A172 (cell line): ENCODE measurements at regions not wholly inside any gene's neighbourhood (a gene's known extent, or its start where the extent isn't known, plus 50 kb on each side); places are given as distances from the start of the nearest gene placed in this dataset.

Experiments used
- DNase-seq: peaks from one replicate; pipeline ENCODE4 v3.0.0-alpha.2; 2015; ENCODE audit warnings: low spot score

GRCh38 chr4:142961866-142962265, 115.8 kb upstream of the INPP4B start:
- no peak for DNase-seq

DNA sequence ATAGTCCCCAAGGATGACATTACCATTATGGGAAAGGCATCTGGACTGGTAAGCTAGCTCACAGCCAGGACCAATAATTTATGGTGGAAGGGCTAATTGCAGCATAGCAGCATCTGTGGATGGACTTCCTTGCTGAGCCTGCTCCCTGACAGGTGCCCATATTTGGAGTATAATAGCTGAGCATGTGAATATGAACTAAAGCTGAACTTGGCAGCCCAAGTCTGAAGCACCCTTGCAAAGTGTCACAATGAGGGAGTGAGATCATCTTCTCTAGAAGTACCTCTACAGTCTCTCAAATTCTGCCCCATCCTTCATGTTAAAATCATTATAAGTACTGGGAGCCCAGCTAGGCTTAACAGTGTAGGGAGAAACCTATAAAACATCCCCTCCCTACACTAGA, 128.2 kb upstream of the INPP4B start:
- DNase-seq, result no peak

- no peak for DNase-seq
Measured at GRCh38 chr4:142975618-142976017, 129.5 kb upstream of the INPP4B start.

- DNase-seq, result no peak
Measured at GRCh38 chr4:142976482-142976881, 130.4 kb upstream of the INPP4B start.

- no peak for DNase-seq
Measured at GRCh38 chr4:142977182-142977581, 131.1 kb upstream of the INPP4B start.

GRCh38 chr4:142983065-142983464, 137.0 kb upstream of the INPP4B start:
- no peak for DNase-seq

DNA sequence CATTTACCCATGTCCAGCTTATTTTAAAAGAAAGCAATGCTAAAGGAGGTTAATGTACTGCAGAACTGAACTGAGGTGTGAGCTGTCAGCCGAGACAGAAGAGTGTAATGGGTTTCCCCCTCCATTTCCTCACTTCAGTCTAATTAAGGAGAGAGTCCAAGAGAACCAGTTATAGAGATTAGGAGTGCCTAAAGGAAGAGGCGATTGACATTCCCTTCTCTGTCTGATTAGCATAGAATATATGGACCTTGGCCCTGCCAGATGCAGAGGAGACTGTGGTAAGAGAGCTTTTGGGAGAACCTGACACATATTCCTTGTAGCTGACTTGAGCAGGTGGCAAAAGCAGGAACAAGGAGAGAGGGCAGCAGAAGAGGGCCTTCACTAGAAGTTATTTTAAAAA, 137.5 kb upstream of the INPP4B start:
- no peak for DNase-seq

GRCh38 chr4:142984871-142985585, 138.9 kb upstream of the INPP4B start:
- peak; percentile 19 for DNase-seq

DNA sequence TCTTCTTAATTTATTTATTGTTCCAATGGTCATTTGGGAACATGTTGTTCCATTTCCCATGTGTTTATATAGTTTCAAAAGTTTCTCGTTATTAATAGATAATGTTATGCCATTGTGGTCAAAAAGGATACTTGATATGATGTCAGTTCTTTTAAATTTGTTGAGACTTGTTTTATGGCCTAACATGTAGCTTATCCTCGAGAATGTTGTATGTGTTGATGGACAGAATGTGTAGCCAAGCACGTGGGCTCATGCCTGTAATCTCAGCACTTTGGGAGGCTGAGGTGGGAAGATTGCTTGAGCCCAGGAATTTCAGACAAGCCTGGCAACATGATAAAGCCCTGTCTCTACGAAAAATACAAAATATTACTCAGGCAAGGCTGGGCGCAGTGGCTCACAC, 168.5 kb upstream of the USP38 start:
- no peak for DNase-seq

- DNase-seq, result no peak
Measured at GRCh38 chr4:143017210-143017609, 167.5 kb upstream of the USP38 start.

DNA sequence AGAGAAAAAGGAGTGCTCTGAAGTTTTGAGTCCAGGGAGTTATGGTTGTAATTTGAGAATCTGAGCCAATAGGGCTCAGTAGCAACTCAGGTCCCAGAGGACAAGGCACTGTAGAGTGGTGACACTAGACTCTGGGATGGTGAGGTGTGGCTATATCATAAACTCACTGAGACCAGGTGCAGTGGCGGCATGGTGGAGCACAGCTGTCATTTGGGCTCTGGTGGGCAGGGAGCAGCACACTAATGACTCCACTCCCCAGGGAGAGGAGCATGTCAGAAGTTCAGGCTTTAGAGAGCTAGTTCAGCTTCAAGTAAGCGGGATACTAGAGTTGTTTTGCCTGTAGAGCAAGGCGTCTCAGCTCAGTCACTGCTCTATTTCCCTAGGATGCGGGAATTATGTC, 165.4 kb upstream of the USP38 start:
- DNase-seq, result no peak

DNA sequence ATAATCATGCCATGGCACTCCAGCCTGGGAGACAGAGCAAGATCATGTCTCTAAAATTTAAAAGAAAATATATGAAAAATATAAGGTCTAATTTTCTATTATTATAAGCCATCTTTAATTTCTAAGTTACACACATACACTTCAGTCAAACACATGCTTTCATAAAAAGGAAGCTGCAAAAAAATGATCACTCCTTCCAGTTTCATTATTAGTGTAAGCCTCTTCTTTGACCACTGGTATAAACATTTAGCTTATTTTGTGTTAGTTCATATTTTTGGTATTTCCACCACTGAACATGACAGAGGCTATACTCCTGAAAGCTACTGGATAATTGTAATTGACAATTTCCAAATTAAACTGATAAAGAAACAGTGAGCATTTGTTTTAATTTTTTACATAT, 163.3 kb upstream of the USP38 start:
- no peak for DNase-seq

DNA sequence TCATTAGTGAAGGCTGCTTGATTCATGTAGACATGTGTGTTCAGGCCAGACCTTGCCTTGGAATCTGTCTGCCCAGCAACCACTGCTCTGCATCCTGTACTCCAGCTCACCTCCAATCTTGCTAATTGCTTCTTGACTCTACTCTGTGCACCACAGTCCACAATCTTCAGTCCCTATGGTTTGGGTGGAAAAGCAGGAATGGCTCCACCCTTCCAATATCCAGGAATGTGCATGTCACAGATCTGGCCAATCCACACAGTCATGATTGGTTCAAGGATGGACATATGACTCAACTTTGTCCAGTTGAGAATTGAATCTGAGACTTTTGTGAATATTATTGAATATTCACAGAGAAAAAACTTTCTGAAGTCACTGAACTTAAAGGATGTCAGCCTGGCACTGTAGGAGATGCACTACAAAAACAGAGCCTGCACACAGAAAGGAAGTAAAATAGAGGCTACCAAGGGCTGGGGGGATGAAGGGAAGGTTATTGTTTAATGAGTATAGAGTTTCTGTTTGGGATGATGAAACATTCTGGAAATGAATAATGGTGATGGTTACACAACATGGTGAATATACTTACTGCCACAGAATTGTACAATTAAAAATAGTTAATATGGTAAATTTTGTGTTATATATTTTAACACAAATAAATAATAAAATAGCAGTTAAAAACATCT, 161.3 kb upstream of the USP38 start:
- DNase-seq, result no peak

GRCh38 chr4:143025081-143025704, 159.5 kb upstream of the USP38 start:
- DNase-seq, result peak; percentile 35

DNA sequence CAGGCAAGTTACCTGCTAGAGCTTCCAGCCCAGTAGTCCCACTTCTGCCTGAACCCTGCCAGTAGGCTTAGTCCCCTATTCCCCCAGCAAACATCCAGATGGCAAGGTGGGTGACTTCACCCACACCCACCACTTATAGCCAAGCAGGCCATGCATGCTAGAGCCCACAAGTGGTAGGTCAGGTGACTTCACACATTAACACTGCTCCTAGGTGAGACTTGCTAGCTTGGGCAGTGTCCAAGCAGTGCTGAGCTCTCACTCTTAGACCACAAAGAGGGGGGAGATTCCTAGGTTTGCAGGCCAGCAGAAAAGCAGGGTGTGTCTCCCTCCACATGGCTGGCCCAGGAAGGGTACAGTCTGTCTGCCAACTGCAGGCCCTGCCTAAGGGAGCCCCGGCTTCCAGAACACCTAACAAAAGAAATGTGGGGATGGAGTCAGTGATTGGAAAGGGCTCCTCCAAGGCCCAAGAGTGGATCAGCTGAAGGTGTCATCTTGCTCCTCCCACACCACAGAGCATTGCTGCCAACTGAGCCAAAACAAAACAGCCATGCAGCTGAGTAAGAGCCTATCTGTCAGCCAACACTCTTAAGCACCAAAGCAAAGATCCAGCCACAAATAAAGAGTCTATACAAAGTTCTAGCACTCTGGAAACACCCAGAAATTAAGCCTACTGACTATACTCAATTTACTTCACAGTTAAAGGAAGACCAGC, 158.1 kb upstream of the USP38 start:
- no peak for DNase-seq

- no peak for DNase-seq
Measured at GRCh38 chr4:143035661-143036060, 149.1 kb upstream of the USP38 start.

- DNase-seq, result no peak
Measured at GRCh38 chr4:143036443-143036842, 148.3 kb upstream of the USP38 start.

DNA sequence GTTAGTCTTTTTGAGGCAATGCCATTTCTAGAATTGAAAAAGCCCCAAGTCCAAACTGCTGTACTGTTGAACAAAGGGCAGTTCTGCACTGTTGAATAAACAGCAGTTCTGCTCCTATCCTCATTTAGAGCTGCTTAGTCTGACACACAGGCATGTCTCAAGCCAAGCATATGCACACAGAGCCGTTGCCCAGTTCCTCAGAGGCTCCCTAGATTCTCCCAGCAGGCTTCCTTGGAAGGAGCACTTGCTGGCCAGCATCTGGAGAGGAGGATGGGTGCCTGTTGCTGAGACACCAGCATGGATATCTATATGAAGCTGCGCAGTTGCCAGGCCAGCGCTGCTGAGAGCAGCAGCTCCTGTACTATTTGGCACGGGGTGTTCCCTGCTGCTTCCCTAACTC, 138.3 kb upstream of the USP38 start:
- DNase-seq, result no peak

- DNase-seq, result no peak
Measured at GRCh38 chr4:143046906-143047305, 137.8 kb upstream of the USP38 start.

DNA sequence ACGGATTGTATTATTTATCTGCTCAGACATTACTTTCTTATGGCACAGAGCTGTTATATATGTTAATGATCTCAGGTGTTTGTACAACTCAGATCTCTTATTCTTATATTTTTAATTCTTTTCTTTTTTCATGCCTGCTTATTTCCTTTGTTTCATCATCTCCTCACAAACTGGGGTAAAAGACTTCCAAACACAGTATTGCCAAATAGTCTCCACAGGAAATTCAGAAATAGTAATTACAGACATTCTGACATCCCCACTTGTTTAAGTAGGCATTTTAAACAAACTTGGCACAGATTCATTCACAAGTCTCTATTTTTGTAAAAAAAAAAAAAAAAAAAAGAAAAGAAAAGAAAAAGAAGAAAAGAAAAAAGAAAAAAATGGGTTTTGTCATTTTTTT, 129.7 kb upstream of the USP38 start:
- DNase-seq, result no peak

- no peak for DNase-seq
Measured at GRCh38 chr4:143055997-143056396, 128.7 kb upstream of the USP38 start.

DNA sequence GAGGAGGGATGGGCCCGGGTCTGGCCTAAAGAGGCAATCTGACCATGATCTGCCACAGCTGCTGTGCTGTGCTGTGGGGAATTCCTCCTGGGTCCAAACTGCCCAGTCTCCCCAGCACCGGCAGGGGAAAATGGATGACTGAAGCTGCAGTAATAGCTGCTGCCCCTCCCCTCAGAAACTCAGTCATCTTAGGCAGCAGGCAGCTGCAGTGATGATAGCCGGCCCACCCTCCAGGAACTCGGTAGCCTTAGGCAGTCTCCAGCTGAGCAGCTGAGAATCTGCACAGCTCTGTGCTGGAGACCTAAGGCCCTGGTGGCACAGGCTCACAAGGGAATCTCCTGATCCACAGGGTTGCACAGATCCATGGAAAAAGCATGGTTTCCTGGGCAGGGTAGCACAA, 113.4 kb upstream of the USP38 start:
- DNase-seq, result no peak

- DNase-seq, result no peak
Measured at GRCh38 chr4:143076723-143077122, 108.0 kb upstream of the USP38 start.
